SU-DHL-6 (cell line): ENCODE measurements at regions not wholly inside any gene's neighbourhood (a gene's known extent, or its start where the extent isn't known, plus 50 kb on each side); places are given as distances from the start of the nearest gene placed in this dataset.
"Not testable (repeated sequence)": the region's sequence is repeated elsewhere in the genome, so short reads cannot be mapped to it uniquely, and the experiment has no call there.

Experiments
- EZH2phosphoT487 ChIP-seq: fragments of 200-600 bp; sonication (generic), shearing (Covaris generic); conservative IDR thresholded peaks from 2 replicates; pipeline ENCODE4 v1.6.1; 2018; ENCODE audit warnings: mild to moderate bottlenecking, antibody characterized with exemption, low read length, moderate library complexity, mixed read lengths
- TF ChIP-seq, protein P1 (sequence below): fragments of 200-600 bp; sonication (generic); IDR thresholded peaks from one replicate; pipeline ENCODE4 v1.5.1; 2017; ENCODE audit warnings: antibody characterized with exemption, mild to moderate bottlenecking, low read length, moderate library complexity; ENCODE audit not compliant: insufficient read depth, poor library complexity, severe bottlenecking

DNA sequence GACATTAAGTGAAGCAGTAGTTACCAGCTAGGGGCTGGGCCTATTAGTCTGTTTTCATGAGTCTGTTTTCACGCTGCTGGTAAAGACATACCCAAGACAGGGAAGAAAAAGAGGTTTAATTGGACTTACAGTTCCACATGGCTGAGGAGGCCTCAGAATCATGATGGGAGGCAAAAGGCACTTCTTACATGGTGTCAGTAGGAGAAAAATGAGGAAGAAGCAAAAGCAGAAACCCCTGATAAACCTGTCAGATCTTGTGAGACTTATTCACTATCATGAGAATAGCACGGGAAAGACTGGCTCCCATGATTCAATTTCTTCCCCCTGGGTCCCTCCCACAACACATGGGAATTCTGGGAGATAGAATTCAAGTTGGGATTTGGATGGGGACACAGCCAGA lies 108.0 kb upstream of the LNX1 start:
- TF ChIP-seq, protein P1, sequence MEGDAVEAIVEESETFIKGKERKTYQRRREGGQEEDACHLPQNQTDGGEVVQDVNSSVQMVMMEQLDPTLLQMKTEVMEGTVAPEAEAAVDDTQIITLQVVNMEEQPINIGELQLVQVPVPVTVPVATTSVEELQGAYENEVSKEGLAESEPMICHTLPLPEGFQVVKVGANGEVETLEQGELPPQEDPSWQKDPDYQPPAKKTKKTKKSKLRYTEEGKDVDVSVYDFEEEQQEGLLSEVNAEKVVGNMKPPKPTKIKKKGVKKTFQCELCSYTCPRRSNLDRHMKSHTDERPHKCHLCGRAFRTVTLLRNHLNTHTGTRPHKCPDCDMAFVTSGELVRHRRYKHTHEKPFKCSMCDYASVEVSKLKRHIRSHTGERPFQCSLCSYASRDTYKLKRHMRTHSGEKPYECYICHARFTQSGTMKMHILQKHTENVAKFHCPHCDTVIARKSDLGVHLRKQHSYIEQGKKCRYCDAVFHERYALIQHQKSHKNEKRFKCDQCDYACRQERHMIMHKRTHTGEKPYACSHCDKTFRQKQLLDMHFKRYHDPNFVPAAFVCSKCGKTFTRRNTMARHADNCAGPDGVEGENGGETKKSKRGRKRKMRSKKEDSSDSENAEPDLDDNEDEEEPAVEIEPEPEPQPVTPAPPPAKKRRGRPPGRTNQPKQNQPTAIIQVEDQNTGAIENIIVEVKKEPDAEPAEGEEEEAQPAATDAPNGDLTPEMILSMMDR: not testable (repeated sequence)
- TF ChIP-seq EZH2phosphoT487: not testable (repeated sequence)
